ENCODE measurements at regions not wholly inside any gene's neighbourhood (a gene's known extent, or its start where the extent isn't known, plus 50 kb on each side); places are given as distances from the start of the nearest gene placed in this dataset.
"Not testable (repeated sequence)": the region's sequence is repeated elsewhere in the genome, so short reads cannot be mapped to it uniquely, and the experiment has no call there.

DNA sequence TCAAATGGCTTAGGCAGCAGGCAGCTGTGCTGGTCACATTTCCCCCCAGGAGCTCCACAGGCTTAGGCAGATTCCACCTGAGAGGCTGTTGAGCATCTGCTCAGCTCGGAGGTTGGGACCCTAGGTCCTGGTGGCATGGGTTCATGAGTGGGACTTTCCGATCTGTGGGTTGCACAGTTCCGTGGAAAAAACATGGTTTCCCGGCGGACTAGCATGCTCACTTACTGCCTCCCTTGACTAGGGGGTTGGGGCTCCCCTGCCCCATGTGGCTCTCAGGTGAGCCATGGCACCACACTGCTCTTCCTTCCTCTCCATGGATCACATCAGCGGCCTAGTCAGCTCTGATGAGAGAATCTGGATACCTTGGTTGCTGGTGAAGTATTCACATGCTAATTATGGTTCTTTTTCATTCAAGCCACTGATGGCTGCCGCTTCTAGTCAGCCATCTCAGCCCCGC lies 685.1 kb downstream of the METTL15 start:
- no peak for DNase-seq

DNA sequence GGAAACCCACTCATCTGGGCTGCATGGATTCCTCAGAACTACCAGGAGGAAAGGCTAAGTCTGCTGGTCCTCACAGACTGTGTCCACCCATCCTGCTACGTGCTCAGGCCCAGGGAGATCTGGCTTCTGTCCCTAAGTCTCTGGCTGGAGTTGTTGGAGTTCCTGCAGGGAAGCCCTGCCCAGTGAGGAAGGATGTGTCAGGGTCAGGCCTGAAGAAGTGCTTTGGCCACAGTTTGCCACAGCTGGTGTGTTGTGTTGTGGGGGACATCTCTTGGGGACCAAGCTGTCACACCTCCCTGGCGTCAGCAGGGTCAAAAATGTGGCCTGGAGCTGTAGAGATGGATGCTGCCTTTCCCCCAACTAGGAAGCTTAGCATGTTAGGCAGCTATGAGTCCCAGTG lies 684.7 kb downstream of the METTL15 start:
- no peak for DNase-seq

DNA sequence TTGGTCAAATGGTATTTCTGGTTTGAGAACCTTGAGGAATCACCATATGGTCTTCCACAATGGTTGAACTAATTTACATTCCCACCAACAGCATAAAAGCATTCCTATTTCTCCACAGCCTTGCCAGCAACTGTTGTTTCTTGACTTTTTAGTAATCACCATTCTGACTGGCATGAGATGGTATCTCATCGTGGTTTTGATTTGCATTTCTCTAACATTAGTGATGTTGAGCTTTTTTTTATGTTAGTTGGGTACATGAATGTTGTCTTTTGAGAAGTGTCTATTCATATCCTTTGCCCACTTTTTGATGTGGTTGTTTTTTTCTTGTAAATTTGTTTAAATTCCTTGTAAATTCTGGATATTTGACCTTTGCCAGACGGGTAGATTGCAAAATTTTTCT lies 679.7 kb downstream of the METTL15 start:
- DNase-seq = not testable (repeated sequence)

- DNase-seq = no peak
Measured at GRCh38 chr11:28777126-28777525, 668.9 kb downstream of the METTL15 start.

- DNase-seq = no peak
Measured at GRCh38 chr11:28773606-28774005, 665.4 kb downstream of the METTL15 start.

GRCh38 chr11:28770806-28771205 lies 662.6 kb downstream of the METTL15 start:
- no peak for DNase-seq

DNA sequence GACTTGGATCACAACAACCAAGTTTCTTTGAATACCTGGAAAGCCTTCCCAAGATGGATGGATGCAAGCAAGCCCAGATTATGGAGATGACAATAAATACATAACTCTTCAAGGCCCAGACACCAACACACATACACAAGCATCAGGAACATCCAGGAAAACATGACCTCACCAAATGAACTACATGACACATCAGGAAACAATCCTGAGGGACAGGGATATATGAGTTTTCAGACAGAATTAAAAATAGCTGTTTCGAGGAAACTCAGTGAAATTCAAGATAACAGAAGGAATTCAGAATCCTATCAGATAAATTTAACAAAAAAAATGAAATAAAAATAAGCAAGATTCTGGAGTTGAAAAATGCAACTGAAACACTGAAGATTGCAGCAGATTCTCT lies 659.4 kb downstream of the METTL15 start:
- no peak for DNase-seq

- no peak for DNase-seq
Measured at GRCh38 chr11:28763876-28764275, 655.7 kb downstream of the METTL15 start.

GRCh38 chr11:28763151-28763550 lies 655.0 kb downstream of the METTL15 start:
- DNase-seq = no peak

DNA sequence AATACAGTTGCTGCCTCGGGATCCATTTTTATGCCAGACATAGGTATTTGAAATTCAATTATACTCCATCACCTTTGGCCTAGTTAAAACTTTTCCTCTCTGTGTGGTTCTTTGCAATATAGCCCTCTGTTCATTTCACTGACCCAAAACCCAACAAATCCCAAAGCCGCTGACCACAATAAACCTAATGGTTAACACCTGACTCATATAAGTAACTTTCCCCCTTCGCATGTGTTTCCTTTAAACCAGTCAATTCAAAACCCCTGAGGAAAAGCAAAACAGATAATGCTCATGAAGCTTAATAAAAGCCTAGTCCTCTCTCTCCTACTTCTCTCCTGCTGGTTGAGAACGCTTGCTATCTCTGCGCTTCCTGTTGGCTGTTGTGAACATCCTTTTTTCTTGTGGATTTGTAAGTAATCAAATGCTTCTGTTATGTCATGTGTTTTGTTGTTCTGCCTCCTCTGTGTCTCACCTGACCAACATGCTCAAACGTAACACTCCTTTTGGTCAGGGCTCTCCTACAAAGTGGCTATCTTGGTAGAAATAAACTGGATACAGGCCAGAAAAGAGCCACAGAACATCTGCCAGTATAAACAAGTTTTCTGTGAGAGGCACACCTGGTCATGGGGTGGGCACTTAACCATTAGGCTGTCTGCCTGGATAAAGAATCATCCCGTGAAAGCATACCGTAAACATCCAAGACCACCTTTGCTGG lies 652.6 kb downstream of the METTL15 start:
- no peak for DNase-seq

GRCh38 chr11:28759311-28759710 lies 651.1 kb downstream of the METTL15 start:
- no peak for DNase-seq

GRCh38 chr11:28757725-28758515 lies 649.7 kb downstream of the METTL15 start:
- DNase-seq = no peak

DNA sequence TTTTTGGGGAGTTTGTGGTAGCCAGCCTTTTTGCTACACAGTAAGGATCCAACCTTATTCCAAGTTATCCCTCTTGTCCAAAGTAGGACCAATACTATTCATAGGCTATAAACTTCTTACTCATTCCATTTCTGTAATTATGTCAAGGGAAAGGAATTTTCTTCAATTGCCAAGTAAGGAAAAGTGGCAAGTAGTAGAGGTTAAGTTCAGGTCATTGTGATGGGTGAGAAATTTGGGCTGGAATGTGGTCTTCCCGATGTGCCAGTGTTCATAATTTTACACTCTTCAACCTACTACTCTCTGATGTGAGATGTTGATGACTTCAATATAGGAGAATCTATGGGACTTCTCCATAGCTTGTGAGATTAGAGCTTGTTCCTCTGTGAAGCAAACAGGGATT lies 648.8 kb downstream of the METTL15 start:
- no peak for DNase-seq

GRCh38 chr11:28743061-28743550 lies 634.9 kb downstream of the METTL15 start:
- no peak for DNase-seq

- no peak for DNase-seq
Measured at GRCh38 chr11:28739489-28740280, 631.5 kb downstream of the METTL15 start.

- no peak for DNase-seq
Measured at GRCh38 chr11:28738549-28738948, 630.4 kb downstream of the METTL15 start.

GRCh38 chr11:28736256-28736655 lies 628.1 kb downstream of the METTL15 start:
- DNase-seq = no peak

DNA sequence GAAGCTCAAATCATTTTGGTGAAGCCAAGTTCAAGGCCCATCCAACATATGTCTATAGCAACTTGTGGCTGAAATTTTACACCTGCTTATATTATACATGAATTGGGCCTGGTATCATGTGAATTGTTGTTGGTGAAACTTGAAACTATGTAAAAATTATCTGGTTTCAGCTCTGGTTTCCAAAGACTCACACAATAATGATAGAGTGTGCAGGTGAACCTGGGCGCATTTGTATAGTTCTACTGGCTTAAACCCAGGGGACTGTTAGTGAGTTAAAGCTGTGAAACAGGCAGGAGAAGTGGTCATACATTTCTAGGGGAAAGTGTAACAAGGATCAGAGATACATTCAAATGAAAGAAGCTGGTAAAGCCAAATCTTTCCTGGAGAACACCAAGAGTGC lies 627.3 kb downstream of the METTL15 start:
- no peak for DNase-seq

- no peak for DNase-seq
Measured at GRCh38 chr11:28730889-28731288, 622.7 kb downstream of the METTL15 start.

DNA sequence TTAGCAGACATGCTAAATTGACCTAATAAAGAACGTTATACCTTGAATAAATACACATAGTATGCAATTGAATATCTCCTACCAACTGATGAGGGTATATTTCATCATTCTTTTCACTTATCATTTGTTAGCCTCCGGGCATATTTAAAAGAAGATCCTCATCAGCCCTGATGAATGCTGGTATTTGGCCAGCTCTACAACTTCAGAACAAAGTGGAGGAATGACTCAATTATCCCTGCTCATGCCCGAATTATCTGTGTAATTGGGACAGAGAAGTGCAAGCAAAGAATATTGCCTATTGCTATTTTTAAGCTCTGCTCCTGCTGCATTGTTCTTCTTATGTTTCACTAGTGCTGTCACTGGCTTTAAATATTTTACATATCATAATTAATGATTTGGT lies 622.1 kb downstream of the METTL15 start:
- DNase-seq = no peak

GRCh38 chr11:28729339-28729738 lies 621.2 kb downstream of the METTL15 start:
- no peak for DNase-seq

GRCh38 chr11:28728666-28729065 lies 620.5 kb downstream of the METTL15 start:
- DNase-seq = no peak

- DNase-seq = no peak
Measured at GRCh38 chr11:28727254-28727653, 619.1 kb downstream of the METTL15 start.
